GM10266 (cell line): ENCODE measurements at regions not wholly inside any gene's neighbourhood (a gene's known extent, or its start where the extent isn't known, plus 50 kb on each side); places are given as distances from the start of the nearest gene placed in this dataset.

Source experiments
- DNase-seq: peaks from one replicate; pipeline ENCODE4 v3.0.0; 2012; ENCODE audit errors: extremely low spot score
- TF ChIP-seq, protein P1 (sequence below): IDR thresholded peaks from 2 replicates; pipeline ENCODE4 v1.5.1; 2012; ENCODE audit warnings: mild to moderate bottlenecking, low read depth; ENCODE audit not compliant: control insufficient read depth, insufficient read depth; ENCODE audit errors: missing control alignments

- TF ChIP-seq, protein P1, sequence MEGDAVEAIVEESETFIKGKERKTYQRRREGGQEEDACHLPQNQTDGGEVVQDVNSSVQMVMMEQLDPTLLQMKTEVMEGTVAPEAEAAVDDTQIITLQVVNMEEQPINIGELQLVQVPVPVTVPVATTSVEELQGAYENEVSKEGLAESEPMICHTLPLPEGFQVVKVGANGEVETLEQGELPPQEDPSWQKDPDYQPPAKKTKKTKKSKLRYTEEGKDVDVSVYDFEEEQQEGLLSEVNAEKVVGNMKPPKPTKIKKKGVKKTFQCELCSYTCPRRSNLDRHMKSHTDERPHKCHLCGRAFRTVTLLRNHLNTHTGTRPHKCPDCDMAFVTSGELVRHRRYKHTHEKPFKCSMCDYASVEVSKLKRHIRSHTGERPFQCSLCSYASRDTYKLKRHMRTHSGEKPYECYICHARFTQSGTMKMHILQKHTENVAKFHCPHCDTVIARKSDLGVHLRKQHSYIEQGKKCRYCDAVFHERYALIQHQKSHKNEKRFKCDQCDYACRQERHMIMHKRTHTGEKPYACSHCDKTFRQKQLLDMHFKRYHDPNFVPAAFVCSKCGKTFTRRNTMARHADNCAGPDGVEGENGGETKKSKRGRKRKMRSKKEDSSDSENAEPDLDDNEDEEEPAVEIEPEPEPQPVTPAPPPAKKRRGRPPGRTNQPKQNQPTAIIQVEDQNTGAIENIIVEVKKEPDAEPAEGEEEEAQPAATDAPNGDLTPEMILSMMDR: no peak
- DNase-seq: no peak
These were observed 174.5 kb upstream of the AKR1E2 start for GRCh38 chr10:4651404-4652037.

DNA sequence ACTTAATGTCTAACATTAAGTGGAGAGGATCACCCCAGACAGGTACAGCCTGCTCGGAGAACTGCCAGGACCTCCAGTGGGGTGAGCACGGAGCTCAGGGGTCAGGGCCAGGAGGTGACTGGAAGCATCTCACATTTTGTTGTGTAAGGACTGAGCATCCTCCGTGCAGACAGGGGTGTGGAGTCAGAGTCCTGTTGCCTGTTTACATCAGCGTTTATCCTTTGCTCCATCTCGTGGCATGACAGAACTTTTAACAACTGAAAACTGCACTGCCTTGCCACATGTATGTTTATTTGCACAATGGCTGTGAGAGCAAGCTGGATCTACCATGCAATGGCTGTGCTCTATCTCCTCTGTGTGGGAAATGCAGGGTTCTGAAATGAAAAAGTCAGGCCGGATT, 175.4 kb upstream of the AKR1E2 start:
- TF ChIP-seq, protein P1: no peak
- DNase-seq: no peak

DNA sequence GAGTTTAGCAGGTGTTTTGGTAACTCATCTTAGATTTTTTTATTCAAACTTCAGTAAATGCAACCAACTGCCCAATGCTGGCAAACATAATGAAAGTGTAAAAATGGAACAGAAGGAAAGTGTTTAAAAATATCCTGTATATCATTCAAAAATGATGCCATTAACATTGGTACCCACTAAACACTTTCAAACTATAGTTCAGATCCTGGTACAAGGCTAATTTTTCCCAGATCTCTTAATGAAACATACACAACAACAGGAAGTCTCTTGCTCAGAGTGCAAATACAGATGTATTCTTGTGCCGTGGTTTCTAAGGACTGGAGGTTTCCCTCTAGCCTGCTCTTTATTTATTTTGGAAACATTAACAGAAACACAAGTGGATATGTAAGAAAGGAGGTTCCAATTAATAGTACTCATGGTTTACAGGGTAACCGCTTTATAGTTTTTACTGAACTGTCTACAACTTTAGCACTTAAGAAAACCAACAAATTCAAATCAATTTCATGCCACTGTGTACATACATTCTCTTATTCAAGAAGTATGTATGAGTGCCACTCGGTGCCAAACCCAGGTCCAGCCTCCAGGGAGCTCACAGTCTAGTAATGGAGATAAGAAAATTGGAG, 176.0 kb upstream of the AKR1E2 start:
- TF ChIP-seq, protein P1: no peak
- no peak for DNase-seq

DNA sequence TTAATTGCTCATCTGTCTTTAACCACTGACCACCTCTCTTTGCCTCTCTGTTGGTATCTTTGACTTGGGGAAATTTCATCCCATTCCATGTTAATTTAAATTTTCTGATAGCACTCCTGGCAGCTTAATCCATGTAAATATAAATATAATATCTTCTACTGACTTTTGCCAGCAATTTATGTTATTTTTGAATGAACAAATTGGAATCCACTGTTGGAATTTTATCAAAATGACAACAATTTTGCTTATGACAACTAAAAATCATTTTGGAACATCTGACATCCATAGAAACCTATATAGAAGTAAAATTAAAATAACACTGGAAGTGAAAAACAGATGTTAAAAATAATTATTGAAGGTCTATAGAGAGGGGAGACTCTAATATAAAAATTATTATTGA, 176.5 kb upstream of the AKR1E2 start:
- TF ChIP-seq, protein P1: no peak
- no peak for DNase-seq

DNA sequence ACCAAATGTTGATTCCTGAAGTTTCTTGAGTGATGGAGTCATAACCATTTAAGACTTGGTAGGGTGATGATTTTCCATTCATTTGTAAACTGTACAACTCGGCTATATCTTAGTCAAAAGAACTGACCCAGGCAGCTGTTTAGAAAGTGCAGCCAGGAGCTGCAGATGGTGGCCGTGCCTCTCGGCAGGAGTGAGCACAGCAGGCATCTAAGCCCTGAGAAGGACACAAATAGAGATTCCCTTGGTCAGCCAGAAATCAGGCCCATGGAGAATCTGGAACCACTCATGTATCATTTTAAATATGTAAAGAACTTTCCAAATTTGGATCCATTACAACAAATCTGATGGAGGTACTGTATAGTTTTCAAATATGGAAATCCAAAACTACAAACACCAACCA, 177.0 kb upstream of the AKR1E2 start:
- TF ChIP-seq, protein P1: no peak
- DNase-seq: no peak

GRCh38 chr10:4647109-4647785, 178.8 kb upstream of the AKR1E2 start:
- DNase-seq: no peak
- TF ChIP-seq, protein P1: no peak

- DNase-seq: no peak
- TF ChIP-seq, protein P1: no peak
These were observed 179.5 kb upstream of the AKR1E2 start for GRCh38 chr10:4646547-4646946.
